IPS-18a (cell line): ENCODE measurements at regions not wholly inside any gene's neighbourhood (a gene's known extent, or its start where the extent isn't known, plus 50 kb on each side); places are given as distances from the start of the nearest gene placed in this dataset.

ENCODE experiments used
- H3K27ac ChIP-seq: one replicate; pipeline ENCODE4 v1.5.1; 2013; ENCODE audit warnings: low read length
- H3K27me3 ChIP-seq: one replicate; pipeline ENCODE4 v1.6.1; 2013; ENCODE audit warnings: mild to moderate bottlenecking, low read length; ENCODE audit not compliant: control insufficient read depth, insufficient read depth
- H3K36me3 ChIP-seq: one replicate; pipeline ENCODE4 v1.6.1; 2013; ENCODE audit warnings: low read depth, low read length; ENCODE audit not compliant: control insufficient read depth
- H3K4me1 ChIP-seq: one replicate; pipeline ENCODE4 v1.6.1; 2013; ENCODE audit warnings: low read depth, low read length; ENCODE audit not compliant: control insufficient read depth
- H3K4me3 ChIP-seq: one replicate; pipeline ENCODE4 v1.5.1; 2013; ENCODE audit warnings: low read length
- H3K9ac ChIP-seq: one replicate; pipeline ENCODE4 v1.6.1; 2013; ENCODE audit warnings: mild to moderate bottlenecking, low read length, moderate library complexity
- H3K9me3 ChIP-seq: one replicate; pipeline ENCODE4 v1.6.1; 2013; ENCODE audit warnings: low read depth, low read length; ENCODE audit not compliant: control insufficient read depth

GRCh38 chr10:10685566-10685965 is 332.1 kb upstream of the CELF2 start:
- Histone ChIP-seq H3K27me3 (no peaks in the 10 kb centered on the region), H3K4me3 (no peak overlapping the region), H3K9me3 (no peaks in the 10 kb centered on the region), H3K27ac (no peak overlapping the region), H3K4me1 (peaks cover 4% of the 10 kb centered on the region), H3K36me3 (no peaks in the 10 kb centered on the region), H3K9ac (no peak overlapping the region)

GRCh38 chr10:10687751-10688150 is 329.9 kb upstream of the CELF2 start:
- Histone ChIP-seq H3K27me3 (no peaks in the 10 kb centered on the region), H3K4me3 (no peak overlapping the region), H3K4me1 (peaks cover 4% of the 10 kb centered on the region), H3K9me3 (no peaks in the 10 kb centered on the region), H3K9ac (no peak overlapping the region), H3K27ac (no peak overlapping the region), H3K36me3 (no peaks in the 10 kb centered on the region)

GRCh38 chr10:10699427-10699826 is 318.2 kb upstream of the CELF2 start:
- Histone ChIP-seq H3K36me3 (no peaks in the 10 kb centered on the region), H3K4me3 (no peak overlapping the region), H3K27me3 (no peaks in the 10 kb centered on the region), H3K4me1 (peaks cover 9% of the 10 kb centered on the region), H3K9ac (no peak overlapping the region), H3K27ac (no peak overlapping the region), H3K9me3 (no peaks in the 10 kb centered on the region)

- Histone ChIP-seq H3K36me3 (no peaks in the 10 kb centered on the region), H3K27ac (no peak overlapping the region)
Measured at GRCh38 chr10:10701084-10701611, 316.5 kb upstream of the CELF2 start.

GRCh38 chr10:10702211-10702610 is 315.5 kb upstream of the CELF2 start:
- peaks cover 9% of the 10 kb centered on the region for H3K4me1 ChIP-seq
- H3K27ac ChIP-seq, result no peak overlapping the region

More at GRCh38 chr10:10701084-10701611, 316.5 kb upstream of the CELF2 start:
- no peak overlapping the region for H3K9ac ChIP-seq
- H3K27me3 ChIP-seq, result no peaks in the 10 kb centered on the region
- H3K9me3 ChIP-seq, result no peaks in the 10 kb centered on the region
- no peak overlapping the region for H3K4me3 ChIP-seq
- peaks cover 9% of the 10 kb centered on the region for H3K4me1 ChIP-seq

DNA sequence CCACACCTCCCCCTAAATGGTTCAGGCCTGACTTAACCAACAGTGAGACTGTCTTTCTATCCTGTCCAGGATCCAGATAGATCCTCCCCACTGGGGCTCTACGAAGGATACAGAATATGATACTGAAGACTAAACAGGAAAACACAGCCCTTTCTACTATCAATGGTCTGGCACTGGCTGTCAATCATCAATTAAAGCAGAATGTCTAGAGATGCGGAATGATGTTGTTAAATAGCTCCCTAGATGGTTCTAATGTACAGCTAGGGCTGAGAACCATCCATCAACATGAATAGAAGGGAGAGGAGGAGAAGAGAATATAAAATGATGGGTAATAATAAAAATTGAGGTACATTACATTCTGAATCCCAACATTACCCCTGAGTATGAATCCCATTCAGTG is 314.3 kb upstream of the CELF2 start:
- Histone ChIP-seq H3K9me3 (no peaks in the 10 kb centered on the region), H3K4me1 (peaks cover 2% of the 10 kb centered on the region), H3K27ac (no peak overlapping the region), H3K4me3 (no peak overlapping the region), H3K27me3 (no peaks in the 10 kb centered on the region), H3K36me3 (no peaks in the 10 kb centered on the region), H3K9ac (no peak overlapping the region)

More at GRCh38 chr10:10702211-10702610, 315.5 kb upstream of the CELF2 start:
- Histone ChIP-seq H3K4me3 (no peak overlapping the region), H3K36me3 (no peaks in the 10 kb centered on the region), H3K9me3 (no peaks in the 10 kb centered on the region), H3K9ac (no peak overlapping the region), H3K27me3 (no peaks in the 10 kb centered on the region)

- Histone ChIP-seq H3K36me3 (no peaks in the 10 kb centered on the region), H3K4me3 (no peak overlapping the region), H3K9ac (no peak overlapping the region), H3K9me3 (no peaks in the 10 kb centered on the region), H3K27ac (no peak overlapping the region), H3K27me3 (no peaks in the 10 kb centered on the region), H3K4me1 (peaks cover 6% of the 10 kb centered on the region)
Measured at GRCh38 chr10:10712155-10712704, 305.4 kb upstream of the CELF2 start.

- H3K9me3 ChIP-seq, result no peaks in the 10 kb centered on the region
- H3K4me1 ChIP-seq, result peaks cover 6% of the 10 kb centered on the region
- H3K27me3 ChIP-seq, result no peaks in the 10 kb centered on the region
- H3K9ac ChIP-seq, result no peak overlapping the region
- no peaks in the 10 kb centered on the region for H3K36me3 ChIP-seq
- H3K4me3 ChIP-seq, result no peak overlapping the region
- no peak overlapping the region for H3K27ac ChIP-seq
Measured at GRCh38 chr10:10714327-10714726, 303.3 kb upstream of the CELF2 start.

GRCh38 chr10:10716972-10717371 is 300.7 kb upstream of the CELF2 start:
- no peaks in the 10 kb centered on the region for H3K9me3 ChIP-seq
- H3K4me1 ChIP-seq, result no peaks in the 10 kb centered on the region
- no peak overlapping the region for H3K4me3 ChIP-seq
- H3K27ac ChIP-seq, result no peak overlapping the region
- no peak overlapping the region for H3K9ac ChIP-seq
- H3K27me3 ChIP-seq, result no peaks in the 10 kb centered on the region
- H3K36me3 ChIP-seq, result no peaks in the 10 kb centered on the region

DNA sequence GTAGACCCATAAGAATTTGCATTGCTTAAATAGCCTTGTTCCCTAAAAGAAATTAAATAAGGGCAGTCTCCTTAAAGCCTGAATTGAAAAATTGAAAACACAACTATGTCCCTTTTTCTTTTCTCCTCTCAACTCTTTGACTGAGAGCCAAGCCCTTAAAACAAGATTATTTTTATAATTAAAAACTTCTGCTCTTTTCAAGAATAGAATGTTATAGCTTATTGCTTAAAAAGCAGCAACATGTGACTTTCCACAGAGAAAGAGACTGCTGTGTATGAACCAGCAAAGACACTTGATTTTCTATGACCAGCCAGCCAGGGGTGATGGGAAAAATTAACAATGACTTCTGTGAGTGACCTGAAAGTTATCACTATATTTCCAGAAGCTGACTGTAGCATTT is 295.2 kb upstream of the CELF2 start:
- Histone ChIP-seq H3K9me3 (no peaks in the 10 kb centered on the region), H3K4me1 (no peaks in the 10 kb centered on the region), H3K27me3 (no peaks in the 10 kb centered on the region), H3K9ac (no peak overlapping the region), H3K36me3 (no peaks in the 10 kb centered on the region), H3K4me3 (no peak overlapping the region), H3K27ac (no peak overlapping the region)

DNA sequence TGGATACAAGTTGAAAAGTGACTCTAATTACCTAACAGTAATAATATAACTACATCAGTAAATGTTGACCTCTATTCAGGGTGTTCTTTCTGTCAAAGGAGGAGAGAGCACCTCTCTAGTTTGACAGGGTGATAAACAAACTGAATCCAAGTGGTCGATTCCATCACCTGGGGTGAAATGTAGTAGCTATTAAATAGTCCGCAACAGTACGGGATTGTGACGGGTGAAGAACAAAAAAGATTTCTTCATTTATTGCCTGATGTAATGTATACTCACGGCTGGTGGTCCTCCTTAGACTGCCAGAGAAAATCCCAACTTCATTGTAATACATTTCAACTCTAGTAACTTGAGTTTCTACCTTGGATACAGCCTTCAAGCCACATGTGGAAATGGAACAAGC is 292.5 kb upstream of the CELF2 start:
- Histone ChIP-seq H3K9me3 (no peaks in the 10 kb centered on the region), H3K9ac (no peak overlapping the region), H3K36me3 (no peaks in the 10 kb centered on the region), H3K4me3 (no peak overlapping the region), H3K27ac (no peak overlapping the region), H3K27me3 (no peaks in the 10 kb centered on the region), H3K4me1 (no peaks in the 10 kb centered on the region)

DNA sequence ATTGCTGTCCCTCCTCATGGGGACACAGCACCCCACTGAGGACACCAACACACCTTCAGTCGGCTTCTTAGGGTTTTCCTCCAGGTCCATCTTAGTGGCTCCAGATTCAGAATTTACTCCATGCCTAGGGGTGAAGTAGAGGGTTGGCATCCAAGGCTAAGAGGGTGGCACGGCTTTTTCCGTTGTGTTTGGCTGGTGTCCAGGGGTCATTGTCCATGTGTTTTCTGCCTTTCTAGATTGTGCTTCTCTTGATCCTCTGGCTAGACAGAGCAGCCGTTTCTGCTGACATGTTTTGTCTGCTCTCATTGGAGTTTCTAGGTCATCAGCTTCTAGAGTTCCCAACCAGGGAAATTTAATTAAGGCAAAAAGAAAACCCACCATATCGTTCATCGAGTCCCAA is 291.6 kb upstream of the CELF2 start:
- Histone ChIP-seq H3K4me3 (no peak overlapping the region), H3K36me3 (no peaks in the 10 kb centered on the region), H3K27me3 (no peaks in the 10 kb centered on the region), H3K9ac (no peak overlapping the region), H3K27ac (no peak overlapping the region), H3K4me1 (no peaks in the 10 kb centered on the region), H3K9me3 (no peaks in the 10 kb centered on the region)
